ENCODE measurements at regions not wholly inside any gene's neighbourhood (a gene's known extent, or its start where the extent isn't known, plus 50 kb on each side); places are given as distances from the start of the nearest gene placed in this dataset.

DNA sequence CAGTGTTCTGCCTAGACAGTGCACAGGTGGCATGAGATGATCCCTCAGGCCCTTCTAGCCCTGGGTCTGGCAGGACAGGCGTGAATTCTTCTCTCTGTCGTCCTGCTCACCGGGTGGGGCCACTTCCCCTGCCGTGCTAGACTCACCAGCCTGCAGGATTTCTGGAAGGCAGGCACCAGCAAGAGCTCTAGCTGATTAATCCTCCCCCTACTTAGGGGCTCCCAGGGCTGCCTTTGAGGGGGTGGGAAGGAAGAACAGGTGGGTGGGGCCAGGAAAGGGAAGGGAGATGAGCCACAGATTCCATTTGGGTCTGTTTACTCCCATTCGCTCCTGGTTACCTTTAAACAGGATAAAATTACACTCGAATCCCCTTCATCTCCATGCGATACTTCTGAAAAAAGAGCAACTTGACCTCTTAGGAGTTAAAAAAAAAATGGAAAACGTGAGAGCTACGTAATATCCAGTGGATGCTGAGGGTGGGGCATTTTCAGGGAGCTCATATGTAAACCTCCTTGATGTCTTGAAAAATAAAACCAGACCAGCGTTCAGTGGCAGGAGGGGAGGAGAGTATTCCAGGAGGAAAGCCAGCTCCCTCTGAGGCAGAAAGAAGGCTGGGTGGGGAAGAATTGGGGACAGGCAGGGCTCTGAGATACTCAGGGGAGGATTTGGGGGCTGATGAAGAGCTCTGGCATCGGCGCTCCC, 665.5 kb downstream of the PTPRU start:
- no peak for DNase-seq

DNA sequence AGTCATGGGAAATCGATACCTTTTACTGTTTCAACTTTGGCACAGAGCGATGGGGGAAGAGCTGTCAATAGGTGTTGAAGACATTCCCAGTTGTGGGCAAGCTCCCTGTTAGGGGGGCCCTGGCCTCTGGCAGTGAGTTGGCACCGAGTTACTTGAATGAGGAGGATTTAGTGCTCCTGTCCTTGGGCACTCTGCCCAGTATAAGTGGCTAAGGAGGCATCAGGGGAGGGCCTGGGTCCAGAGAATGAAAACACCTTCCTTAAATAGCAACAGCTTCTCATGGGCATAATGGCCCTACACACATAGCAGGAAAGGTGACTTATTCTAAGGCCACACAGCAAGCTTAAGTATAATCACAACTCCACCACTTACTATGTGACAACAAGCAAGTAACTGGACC, 664.4 kb downstream of the PTPRU start:
- no peak for DNase-seq

DNA sequence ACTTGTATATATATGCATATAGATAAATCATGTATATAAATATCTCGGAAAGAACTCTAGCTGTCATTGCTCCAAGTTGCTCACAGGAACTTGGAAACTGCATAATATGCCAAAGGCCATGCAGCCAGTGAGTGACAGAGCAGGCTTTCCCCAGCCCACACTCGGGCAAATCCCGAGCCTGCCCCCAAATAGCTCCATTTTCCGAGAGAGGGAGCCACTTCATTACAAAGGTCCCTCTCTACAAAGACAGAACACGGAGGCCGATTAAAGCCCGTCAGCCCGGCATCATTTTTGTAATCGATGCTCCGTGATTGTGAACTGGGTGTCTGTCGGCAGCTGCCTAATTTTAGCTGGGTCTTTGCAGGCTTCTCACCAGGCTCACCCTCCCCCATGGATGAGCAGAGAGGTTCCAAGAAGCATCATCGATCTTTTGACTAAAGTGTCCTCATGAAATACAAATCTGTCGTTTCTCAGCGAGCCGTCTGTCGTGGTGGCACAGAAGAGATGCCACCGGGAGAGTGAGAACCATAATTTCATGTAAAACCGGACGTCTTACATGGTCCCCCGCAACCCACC, 663.9 kb downstream of the PTPRU start:
- no peak for DNase-seq

DNA sequence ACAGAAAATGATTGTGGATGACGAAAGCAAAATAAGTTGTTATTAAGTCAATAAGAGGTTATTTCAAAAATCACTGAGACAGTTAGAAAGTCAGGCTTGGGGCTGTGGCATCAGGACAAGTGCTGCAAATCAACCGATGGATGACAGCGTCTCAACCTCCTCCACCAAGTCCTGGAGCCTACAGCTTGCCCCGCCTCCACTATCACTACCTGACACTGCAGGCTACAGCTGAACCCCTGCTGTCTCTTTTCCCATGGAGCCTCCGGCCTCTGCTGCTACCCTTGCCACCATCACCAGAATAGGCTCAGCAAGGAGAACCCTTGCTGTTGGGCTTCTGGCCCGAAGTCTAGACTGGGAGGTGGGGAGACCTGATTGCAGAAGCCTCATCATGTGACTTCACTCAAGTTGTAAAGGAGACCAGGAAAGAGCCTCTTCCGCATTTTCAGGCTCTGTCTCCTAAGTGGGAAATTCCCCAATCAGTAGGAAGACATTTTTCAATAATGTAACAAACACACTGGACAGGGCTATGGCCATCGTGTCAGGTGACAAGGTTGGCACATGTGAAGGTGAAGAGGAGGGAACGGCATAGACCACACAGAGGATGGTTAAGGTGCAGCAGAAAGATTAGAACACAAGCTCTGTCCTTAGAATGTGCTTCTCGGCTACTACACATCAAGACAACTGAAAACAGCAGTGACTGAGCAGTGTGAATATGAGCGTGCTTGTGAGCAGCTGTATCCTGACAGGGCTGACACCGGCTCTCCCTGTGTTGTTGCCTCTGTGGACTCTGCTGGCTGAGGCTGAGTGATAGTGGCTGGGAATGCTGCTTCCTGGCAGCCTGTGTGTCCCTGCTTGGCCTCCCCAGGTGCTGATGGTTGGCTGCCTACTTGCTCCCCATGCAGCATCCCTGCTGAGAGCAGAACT, 660.7 kb downstream of the PTPRU start:
- DNase-seq, result no peak

DNA sequence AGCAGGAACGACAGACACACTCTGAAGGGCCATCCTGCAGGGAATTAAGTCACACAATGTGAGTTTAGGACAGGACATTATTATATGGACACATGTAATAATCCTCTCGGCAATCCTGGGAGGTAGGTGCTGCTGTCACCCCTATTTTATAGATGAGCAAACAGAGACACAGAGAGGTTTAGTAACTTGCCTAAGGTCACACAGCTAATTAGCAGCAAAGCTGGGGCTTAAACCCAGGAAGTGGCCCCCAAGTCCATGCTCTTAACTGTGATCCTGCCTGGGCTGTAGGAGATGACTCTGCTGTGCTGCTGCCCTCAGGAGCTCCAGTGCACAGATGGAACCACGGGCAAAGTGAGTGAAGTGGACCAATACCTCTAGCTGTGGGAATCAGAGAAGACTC, 660.0 kb downstream of the PTPRU start:
- DNase-seq, result no peak

DNA sequence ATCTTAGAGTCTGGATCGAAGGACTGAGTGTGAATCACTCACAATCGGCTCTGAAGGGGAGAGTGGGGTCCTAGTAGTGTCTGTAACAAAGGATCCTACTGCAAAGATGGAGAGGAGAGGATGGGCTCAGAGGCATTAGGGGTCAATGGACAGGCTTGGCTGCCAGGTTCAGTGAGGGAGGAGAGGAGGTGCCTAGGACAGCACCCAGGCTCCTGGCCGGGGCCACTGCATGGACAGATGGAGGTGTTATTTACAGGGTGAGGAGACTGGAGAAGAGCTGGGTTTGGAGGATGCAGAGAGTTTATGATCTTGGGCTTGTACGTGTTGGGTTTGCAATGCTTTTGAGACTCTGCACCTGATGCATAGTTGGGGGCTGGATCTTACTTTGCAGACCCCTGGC, 658.9 kb downstream of the PTPRU start:
- DNase-seq, result no peak

DNA sequence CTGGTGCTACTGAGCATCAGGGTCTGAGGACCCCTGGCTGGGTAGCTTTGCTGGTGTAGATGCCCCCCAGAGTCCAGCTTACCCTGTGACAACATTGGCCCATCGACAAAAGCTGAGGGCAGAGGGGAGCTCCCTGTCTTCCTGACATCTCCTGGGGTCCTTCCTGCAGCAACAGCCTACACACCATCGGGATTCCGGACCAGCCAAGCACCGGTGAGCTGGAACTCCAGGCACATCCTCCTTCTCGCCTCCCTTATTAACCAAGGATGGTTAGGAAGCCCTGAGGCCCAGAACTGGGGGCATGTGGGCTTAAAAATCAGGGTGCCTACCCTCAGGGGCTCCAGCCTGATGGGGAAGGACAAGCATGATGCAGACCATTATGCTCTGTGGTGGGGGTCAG, 658.0 kb downstream of the PTPRU start:
- DNase-seq, result no peak

DNA sequence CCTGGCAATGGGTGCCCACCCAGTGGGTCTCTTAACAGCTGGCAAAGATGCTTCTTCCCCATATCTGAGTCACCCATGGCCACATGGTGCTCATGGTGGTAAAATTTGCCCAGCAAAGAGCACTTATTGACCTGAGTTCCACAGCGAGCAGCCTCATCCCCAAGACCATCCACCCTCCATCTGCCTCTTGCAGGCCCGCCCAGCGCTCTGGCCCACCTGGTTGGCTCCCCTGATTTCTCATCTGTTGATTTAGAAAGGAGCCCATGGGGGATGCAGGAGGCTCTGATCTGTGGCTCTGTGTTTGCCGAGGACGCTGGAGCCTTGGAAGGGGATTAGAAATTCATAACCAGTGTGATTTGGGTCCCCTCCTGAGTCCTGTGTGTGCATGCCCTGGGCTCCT, 657.5 kb downstream of the PTPRU start:
- DNase-seq, result no peak

DNA sequence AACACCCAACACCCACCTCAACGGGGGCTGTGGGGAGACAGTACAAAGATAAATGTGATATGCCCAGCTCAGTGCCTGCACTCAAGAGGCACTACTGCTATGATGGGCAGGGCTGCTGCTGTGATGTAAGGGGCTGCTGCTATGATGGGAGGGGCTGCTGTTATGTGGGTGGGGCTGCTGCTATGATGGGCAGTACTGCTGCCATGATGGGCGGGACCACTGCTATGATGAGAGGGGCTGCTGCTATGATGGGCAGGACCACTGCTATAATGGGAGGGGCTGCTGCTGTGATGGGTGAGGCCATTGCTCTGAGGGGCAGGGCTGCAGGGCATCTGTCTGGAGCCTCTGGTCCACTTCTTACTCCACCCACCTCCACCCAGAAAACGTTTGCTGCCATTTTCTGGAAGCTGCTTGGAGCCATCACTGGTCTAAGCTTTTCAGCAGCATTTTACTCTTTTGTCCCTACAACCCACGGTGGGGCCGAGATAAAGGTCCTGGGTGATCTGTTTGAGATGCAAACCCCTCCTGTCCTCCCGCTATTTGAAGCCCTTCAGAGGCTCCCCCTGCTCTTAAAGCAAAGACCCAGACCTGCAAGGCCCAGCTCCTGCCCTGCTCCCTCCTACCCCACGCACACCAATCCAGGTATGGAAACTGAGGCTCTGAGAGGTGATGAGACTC, 656.9 kb downstream of the PTPRU start:
- no peak for DNase-seq

DNA sequence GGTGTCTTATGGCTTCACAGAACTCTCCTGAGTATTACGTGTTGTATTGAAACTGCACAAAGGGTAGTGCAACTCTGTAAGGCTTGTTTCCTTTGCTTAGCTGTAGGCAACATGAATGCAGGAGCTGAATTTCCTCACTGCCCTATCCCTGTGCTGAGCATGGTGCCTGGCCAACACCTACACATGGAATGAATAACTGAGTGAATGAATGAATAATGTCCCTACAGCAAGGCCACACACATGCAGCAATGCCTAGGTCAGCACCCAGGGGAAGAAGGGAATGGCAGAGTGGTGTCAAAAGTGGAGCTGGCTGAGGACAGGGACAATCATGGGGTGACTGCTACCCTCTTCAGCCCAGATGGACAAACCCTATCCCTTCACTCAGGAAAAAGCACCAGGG, 655.9 kb downstream of the PTPRU start:
- no peak for DNase-seq

DNA sequence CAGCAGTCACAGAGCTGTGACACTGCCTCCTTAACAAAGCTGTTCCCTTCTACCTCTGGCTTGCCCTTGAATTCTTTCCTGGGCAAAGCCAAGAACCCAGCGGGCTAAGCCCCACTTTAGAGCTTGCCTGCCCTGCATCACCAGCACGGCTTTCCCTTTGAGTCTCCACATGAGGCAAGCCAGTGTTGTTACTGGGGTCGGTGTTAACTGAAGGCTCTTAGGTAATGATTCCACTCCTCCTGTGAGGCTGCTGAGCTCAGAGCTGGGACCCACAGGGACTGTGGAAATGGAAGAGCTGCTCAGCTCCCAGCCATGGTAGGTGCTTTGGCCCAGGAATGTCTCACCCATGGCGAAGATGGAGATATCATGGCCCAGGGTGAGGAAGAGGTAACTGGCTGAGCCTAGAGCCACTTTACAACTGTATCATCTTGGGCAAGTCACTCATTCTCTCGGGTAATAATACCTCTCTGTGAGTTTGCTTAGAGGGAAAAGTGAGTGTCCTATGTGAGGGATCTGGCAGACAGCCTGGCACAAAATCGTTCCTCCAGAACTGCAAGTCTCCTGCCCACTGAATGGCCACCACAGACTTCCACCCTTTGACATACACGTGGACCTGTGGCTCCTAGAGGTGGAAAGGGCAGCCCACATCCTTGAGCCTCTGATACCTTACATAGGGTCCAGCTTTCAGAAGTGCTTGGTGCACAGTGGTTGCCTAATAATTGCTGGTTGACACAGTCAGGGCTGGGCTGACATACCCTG, 654.1 kb downstream of the PTPRU start:
- DNase-seq, result no peak

DNA sequence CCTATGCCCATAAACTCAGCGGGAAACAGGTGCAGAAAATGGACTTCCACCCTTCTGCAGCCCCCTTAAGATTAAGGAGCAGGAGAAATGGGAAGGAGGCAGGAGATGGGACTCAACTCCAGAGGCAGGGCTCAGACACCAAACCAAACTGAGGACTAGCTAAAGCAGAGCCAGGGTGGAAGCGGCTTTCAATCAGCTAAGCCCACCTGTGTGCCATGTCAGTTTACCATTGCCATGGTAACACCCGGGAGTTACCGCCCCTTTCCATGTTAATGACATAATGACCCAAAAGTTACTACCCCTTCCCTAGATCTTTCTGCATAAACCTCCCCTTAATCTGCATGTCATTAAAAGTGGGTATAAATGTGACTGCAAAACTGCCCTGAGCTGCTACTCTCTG, 653.5 kb downstream of the PTPRU start:
- no peak for DNase-seq

DNA sequence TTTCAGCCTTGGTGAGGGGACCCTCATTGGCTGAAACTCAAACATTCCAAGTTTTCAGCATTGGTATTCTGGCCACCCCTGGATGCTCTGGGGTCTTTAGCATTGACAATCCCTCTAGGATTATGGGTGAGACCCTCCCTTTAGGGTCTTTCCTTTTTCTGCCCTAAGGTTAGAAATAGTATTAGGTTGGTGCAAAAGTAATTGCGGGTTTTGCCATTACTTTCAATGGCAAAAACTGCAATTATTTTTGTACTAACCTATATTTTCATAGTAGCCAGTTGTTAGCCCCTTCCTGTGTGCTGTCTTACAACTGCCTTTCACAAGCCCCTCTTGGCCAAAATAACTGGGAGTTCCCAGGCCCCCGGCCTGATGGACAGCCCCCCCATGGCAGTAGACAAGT, 648.4 kb downstream of the PTPRU start:
- DNase-seq, result no peak

DNA sequence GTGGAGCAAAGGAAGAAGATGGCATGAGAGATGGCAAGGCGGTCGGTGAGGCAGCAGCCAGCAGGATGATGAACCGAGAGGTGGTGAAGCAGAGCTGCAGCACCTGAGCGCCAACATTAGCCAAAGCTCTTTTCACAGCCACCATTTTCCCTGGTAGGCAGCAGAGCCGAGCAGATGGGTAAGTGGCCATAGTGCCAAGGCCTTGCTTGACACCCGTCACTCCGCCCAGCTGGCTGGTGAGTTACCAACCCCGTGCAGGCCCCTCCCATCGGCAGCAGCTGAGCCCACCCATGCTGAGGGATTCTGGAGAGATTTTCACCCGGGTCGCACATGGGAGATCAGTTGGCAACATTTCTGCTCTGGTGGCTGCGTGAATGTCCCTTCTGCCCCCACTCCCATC, 647.7 kb downstream of the PTPRU start:
- DNase-seq, result no peak

DNA sequence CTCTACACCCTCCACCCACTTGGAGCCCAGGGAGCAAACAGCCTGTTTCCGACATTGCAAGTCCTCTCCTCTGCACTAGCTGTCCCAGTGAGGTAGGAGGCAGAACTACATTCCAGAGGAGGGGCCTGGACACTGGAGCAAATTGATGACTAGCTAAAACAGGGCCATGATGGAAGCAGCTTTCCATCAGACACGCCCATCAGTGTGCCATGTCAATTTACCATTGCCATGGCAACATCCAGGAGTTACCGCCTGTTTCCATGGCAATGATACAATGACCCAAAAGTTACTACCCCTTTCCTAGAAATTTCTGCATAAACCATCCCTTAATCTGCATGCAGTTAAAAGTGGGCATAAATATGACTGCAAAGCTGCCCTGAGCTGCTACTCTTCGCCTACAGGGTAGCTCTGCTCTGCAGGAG, 647.1 kb downstream of the PTPRU start:
- no peak for DNase-seq

DNA sequence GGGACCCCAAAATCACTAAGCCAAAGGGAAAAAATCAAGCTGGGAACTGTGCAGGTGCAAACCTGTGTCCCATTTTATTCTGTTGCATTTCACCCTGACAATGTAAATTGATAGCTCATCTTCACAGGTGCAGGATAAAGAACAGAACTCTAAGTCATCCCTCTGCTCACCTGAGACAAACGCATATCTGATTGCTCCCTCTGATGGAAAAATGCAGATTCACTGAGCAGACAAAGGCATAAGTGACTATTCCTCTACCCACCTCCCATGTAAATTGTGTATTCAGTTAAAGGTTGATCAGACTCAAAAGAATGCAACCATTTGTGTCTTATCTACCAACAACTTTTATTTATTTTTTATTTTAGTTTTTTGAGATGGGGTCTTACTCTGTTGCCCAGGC, 644.2 kb downstream of the PTPRU start:
- DNase-seq, result no peak

DNA sequence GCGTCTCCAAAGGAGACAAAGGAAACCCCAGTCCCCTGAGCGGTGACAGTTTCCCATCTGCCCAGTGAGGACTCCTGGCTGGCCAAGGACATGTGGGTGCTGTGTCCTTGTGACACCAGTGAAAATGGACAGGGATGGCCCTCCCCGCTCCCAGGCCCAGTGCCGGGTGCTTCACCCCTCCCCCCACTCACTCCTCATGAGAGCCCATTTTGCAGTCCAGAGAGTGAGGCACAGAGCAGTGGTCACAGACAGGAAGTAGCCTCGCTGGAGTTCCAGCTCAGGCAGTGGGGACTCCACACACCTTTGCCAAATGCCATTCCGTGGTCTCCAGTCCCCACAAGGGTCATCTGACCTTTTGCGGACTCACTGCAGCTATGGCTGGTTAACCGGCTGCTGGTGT, 642.9 kb downstream of the PTPRU start:
- no peak for DNase-seq

DNA sequence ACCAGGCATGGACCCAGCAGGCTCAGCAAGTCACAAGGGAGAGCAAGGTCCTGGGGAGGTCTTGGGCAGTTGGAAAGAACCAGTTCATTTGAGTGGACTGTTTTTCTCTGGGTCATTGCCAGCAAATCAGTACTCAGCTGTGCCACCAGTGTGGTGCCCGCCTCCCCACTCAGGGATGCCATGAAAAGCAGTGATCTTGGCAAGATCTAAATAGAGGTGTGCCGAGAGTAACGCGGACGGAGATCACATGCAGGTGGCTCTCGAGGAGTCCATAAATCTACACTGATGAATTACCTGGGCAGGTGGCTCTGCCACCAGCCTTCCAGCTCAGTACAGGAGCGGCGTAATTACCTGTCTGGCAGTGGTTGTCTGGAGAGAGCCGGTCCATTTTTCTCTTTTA, 642.2 kb downstream of the PTPRU start:
- no peak for DNase-seq

DNA sequence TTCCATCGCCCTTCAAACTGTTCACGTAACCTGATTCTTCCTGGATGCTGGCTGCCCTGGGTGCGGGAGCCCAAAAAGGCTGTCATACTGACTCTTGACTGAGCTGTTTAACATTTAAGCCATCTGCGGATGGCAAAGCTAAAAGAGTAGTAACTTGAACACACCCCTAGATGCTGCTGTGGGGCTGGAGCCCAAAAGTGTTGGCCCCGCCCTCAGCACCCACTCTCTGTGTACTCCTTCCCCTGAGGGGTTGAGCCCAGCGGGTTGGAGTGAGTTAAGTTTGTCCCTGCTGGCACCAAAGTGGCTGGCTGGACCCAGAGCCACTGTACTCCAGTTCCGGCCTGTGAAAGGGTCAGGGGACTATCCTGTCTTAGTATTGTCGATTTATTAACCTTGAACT, 640.6 kb downstream of the PTPRU start:
- no peak for DNase-seq

DNA sequence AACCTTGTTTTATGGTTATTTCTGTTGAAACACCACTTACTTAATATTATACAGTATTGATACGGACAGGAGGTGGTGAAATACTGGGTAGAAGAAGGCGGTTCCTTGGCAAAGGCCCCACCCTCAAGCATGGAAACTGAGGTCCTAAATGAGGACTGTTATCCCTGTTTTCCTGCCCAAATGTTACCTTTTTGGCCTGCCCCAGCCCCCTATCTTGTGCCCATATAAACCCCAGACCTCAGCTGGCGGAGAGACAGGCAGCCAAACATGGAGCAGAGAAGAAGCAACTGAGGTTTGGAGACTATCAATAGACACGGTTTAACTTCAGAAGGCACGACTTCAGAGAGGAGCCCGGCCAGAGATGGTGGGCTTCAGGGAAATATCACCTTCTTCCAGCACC, 640.1 kb downstream of the PTPRU start:
- no peak for DNase-seq

DNA sequence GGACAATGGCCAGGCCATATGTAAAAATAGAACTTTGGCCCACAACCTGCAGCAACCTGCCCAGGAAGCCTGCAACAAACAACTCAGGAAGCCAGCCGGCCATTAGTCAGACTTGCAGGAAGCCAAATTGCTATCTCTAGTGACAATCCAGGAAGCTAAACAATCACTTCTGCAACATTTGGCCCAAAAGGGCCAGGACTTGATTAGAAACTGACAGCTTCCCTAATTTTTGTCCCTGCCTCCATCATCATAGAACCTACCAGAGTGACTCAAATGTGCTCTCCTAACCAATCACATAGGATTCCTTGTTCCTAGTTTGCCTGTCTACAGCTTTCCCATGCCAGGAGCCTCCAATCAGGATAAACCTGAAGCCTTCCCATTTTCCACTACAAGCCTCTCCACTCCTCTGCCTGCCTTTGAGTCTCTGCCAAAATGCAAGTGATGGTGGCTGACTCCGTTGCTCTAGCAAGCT, 639.3 kb downstream of the PTPRU start:
- DNase-seq, result peak; percentile 39

DNA sequence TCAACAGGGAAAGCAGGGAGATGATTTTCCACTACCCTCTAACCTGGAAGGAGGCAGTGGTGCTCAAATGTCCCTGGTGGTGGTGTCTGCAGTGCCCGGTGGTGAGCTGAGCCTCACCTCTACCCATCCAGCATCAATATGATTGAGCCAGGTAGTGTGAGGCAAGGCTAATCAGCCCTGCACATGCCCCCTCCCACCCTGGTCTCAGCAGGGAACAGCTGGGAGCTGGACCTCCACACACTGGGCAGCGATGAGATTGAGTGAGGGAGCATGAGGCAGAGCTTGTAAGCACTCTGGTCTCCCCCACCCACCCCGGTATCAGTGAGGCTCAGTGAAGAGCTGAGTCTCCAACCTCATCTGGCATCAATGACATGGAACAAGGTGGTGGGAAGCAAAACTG, 634.3 kb downstream of the PTPRU start:
- DNase-seq, result no peak

DNA sequence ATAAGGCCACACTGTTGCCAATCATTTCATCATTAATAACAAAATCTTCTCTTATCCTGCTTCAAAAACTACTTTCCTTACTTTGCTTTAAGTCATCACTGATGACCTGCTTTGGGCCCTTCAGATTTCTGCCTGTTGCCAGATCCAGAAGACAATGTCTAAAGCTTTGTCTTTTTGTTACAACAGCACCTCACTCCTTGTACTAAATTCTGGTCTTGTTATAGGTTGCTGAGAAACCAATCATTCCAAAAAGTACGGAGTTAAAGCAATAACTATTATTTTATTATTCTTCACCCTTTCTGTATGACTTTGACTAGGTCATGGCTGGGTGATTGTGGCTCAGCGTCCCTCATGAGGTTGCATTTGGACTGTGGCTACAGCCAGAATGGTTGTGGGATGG, 633.5 kb downstream of the PTPRU start:
- no peak for DNase-seq

All from GDM1 (cell line).